Calu3 (cell line): ENCODE measurements at regions not wholly inside any gene's neighbourhood (a gene's known extent, or its start where the extent isn't known, plus 50 kb on each side); places are given as distances from the start of the nearest gene placed in this dataset.

ENCODE experiments used
- BruUV-seq: library from RNA; stranded (reverse); fragments of 400-500 nt; replicated peaks from 2 replicates; lab custom pipeline; 2021; lab: Mats Ljungman, UMichigan
- CTCF ChIA-PET: fragments of 300-600 bp; sonication (Branson Sonifier 250); formaldehyde crosslinking; loops from one replicate; lab custom pipeline; 2022; ENCODE audit warnings: antibody characterized with exemption; lab: Charles Lee
- DNase-seq: peaks from one replicate; pipeline ENCODE4 v3.0.0; 2022
- H3K27ac Mint-ChIP-seq: one replicate; pipeline ENCODE4 v1.8.0; 2022; ENCODE audit warnings: mixed read lengths; ENCODE audit not compliant: unreplicated experiment
- H3K27me3 Mint-ChIP-seq: one replicate; pipeline ENCODE4 v1.8.0; 2022; ENCODE audit warnings: mixed read lengths; ENCODE audit not compliant: unreplicated experiment
- H3K36me3 Mint-ChIP-seq: one replicate; pipeline ENCODE4 v1.8.0; 2022; ENCODE audit warnings: mild to moderate bottlenecking, moderate library complexity, mixed read lengths; ENCODE audit not compliant: insufficient read depth, unreplicated experiment
- H3K4me1 Mint-ChIP-seq: one replicate; pipeline ENCODE4 v1.8.0; 2022; ENCODE audit warnings: mild to moderate bottlenecking, low read depth, mixed read lengths; ENCODE audit not compliant: unreplicated experiment
- H3K4me3 Mint-ChIP-seq: one replicate; pipeline ENCODE4 v1.8.0; 2022; ENCODE audit warnings: mild to moderate bottlenecking, low read depth, moderate library complexity, mixed read lengths; ENCODE audit not compliant: unreplicated experiment
- H3K9me3 Mint-ChIP-seq: one replicate; pipeline ENCODE4 v1.8.0; 2022; ENCODE audit warnings: low read depth, mixed read lengths; ENCODE audit not compliant: unreplicated experiment
- CTCF ChIP-seq: fragments of 200-600 bp; IDR thresholded peaks from one replicate; pipeline ENCODE4 v1.8.0; 2022; ENCODE audit warnings: antibody characterized with exemption; ENCODE audit not compliant: unreplicated experiment
- intact Hi-C: fragments of 100-400 bp; cut with micrococcal nuclease; formaldehyde crosslinking; loops from one replicate; pipeline ENCODE4 v1.10.0; 2022; ENCODE audit not compliant: unreplicated experiment

GRCh38 chr2:187081461-187081860 lies 232.5 kb upstream of the ZSWIM2 start:
- Mint-ChIP-seq H3K4me3 (no peak overlapping the region), H3K9me3 (no peaks in the 10 kb centered on the region), H3K27ac (no peak overlapping the region), H3K36me3 (no peaks in the 10 kb centered on the region), H3K4me1 (peaks cover 7% of the 10 kb centered on the region), H3K27me3 (no peaks in the 10 kb centered on the region)
- intact Hi-C loops, result no loop called here
- CTCF ChIA-PET, result no interaction called here
- no peak for DNase-seq
- no TSS peak for BruUV-seq
- no peak for TF ChIP-seq CTCF

- intact Hi-C loops, result no loop called here
Measured at GRCh38 chr2:187079901-187080300, 230.9 kb upstream of the ZSWIM2 start.

GRCh38 chr2:187078297-187078696 lies 229.3 kb upstream of the ZSWIM2 start:
- Mint-ChIP-seq H3K4me1 (peaks cover 18% of the 10 kb centered on the region), H3K27ac (no peak overlapping the region), H3K9me3 (no peaks in the 10 kb centered on the region), H3K36me3 (no peaks in the 10 kb centered on the region), H3K4me3 (no peak overlapping the region), H3K27me3 (no peaks in the 10 kb centered on the region)
- CTCF ChIA-PET, result no interaction called here
- no peak for DNase-seq
- no peak for TF ChIP-seq CTCF
- intact Hi-C loops, result no loop called here
- BruUV-seq, result no TSS peak

More at GRCh38 chr2:187079901-187080300, 230.9 kb upstream of the ZSWIM2 start:
- BruUV-seq, result no TSS peak
- H3K27me3 Mint-ChIP-seq, result no peaks in the 10 kb centered on the region
- DNase-seq, result no peak
- no peaks in the 10 kb centered on the region for H3K36me3 Mint-ChIP-seq
- CTCF ChIA-PET, result no interaction called here
- no peak overlapping the region for H3K27ac Mint-ChIP-seq
- H3K9me3 Mint-ChIP-seq, result no peaks in the 10 kb centered on the region
- H3K4me1 Mint-ChIP-seq, result peaks cover 18% of the 10 kb centered on the region
- H3K4me3 Mint-ChIP-seq, result no peak overlapping the region
- TF ChIP-seq CTCF, result no peak

- Mint-ChIP-seq H3K27me3 (no peaks in the 10 kb centered on the region), H3K9me3 (no peaks in the 10 kb centered on the region), H3K4me1 (peaks cover 31% of the 10 kb centered on the region), H3K27ac (peak overlapping the region; percentile 56), H3K4me3 (peak overlapping the region; percentile 11), H3K36me3 (no peaks in the 10 kb centered on the region)
- TF ChIP-seq CTCF, result no peak
- intact Hi-C loops, result loop anchor here (1.0 kb wide), 1 partner anchor 41 kb away; no protein-coding TSS in a partner anchor
- CTCF ChIA-PET, result no interaction called here
- no TSS peak for BruUV-seq
- no peak for DNase-seq
Measured at GRCh38 chr2:187075671-187076070, 226.7 kb upstream of the ZSWIM2 start.
